Fibroblast of skin of back (primary cell): ENCODE measurements at regions not wholly inside any gene's neighbourhood (a gene's known extent, or its start where the extent isn't known, plus 50 kb on each side); places are given as distances from the start of the nearest gene placed in this dataset.
A peak's percentile ranks its signal among the peaks of the same experiment; 100 is the strongest.

Experiments used
- DNase-seq: peaks from one replicate; pipeline ENCODE4 v3.0.0-alpha.2; 2013

GRCh38 chr7:25830215-25830614 lies 321.8 kb upstream of the NFE2L3 start:
- DNase-seq: no peak

DNA sequence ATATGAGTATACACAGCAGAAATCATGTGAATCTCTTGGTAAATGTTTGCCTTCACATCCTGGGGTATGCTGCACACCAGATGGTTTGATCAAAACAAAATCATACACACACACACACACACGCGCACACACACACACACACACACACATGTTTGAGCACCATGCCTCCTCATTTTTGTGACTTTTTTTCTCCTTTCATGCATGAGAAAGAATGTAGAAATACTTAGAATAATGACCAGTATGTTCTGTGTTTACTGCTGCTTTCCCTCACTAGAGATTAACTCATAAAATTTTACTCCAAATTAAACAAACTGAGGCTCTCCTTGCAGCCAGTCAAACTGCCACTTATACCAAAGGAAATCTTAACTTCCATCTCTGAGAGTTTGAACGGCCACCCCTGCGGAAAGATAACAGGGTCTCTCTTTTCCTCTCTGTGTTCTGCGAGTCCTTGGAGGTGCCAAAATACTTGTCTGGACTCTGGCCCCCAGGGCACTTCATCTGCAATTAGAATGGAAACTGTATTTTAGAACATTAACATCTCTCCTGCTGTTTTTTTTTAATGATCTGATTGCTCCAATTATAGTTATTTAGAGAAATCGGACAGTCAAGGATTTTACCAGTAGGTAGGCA lies 320.8 kb upstream of the NFE2L3 start:
- no peak for DNase-seq

GRCh38 chr7:25831831-25832411 lies 320.1 kb upstream of the NFE2L3 start:
- DNase-seq: no peak

- no peak for DNase-seq
Observed at GRCh38 chr7:25832456-25832855, 319.5 kb upstream of the NFE2L3 start.

DNA sequence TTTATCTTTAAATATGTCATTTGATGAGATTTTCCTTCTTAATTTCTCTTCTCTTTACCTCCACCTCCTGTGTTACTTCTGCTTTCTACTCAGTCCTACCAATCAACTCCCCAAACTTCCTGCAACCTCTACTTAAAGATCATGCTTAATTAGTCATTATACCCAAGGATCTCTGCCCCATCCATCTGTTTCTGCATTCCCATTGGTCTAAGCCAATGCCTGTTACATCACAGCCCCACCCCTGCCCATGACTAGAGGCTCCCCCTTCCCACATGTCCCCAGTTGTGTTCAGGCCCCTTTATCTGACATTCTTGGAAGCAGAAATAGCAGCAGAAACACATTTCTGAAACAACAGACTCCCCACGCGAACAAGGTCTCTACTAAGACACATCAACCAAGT lies 319.1 kb upstream of the NFE2L3 start:
- DNase-seq: no peak

DNA sequence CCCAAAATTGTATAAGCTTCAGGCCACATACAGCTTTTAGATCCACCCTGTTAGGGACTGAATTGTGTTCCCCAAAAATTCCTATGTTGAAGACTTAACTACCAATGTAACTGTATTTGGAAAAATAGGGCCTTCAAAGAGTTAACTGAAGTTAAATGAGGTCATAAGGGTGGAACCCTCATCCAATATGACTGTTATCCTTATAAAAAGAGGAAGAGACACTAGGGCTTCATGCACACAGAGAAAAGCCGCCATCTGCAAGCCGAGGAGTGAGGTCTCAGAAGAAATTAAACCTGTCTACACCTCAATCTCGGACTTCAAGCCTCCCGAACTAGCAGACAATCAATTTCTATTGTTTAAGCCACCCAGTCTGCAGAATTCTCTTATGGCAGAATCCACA lies 317.9 kb upstream of the NFE2L3 start:
- no peak for DNase-seq

DNA sequence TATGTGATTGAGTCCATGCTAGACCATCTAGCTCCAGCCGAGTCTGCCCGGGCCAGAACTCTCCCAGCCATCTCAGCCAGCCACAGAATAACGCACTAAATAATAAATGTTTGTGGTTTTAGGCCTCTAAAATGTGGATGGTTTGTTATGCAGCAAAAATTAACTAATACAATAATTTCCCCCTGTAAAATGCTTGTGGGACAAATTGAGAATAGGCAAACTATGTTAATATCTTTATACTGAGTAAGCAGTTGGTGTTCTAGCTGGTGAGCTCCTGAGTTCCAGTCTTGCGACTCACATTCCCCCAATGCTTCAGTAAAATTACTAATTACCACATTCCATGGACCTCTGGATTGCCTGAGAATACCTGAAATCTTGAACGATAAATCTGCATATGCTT lies 316.8 kb upstream of the NFE2L3 start:
- peak; percentile 83 for DNase-seq

DNA sequence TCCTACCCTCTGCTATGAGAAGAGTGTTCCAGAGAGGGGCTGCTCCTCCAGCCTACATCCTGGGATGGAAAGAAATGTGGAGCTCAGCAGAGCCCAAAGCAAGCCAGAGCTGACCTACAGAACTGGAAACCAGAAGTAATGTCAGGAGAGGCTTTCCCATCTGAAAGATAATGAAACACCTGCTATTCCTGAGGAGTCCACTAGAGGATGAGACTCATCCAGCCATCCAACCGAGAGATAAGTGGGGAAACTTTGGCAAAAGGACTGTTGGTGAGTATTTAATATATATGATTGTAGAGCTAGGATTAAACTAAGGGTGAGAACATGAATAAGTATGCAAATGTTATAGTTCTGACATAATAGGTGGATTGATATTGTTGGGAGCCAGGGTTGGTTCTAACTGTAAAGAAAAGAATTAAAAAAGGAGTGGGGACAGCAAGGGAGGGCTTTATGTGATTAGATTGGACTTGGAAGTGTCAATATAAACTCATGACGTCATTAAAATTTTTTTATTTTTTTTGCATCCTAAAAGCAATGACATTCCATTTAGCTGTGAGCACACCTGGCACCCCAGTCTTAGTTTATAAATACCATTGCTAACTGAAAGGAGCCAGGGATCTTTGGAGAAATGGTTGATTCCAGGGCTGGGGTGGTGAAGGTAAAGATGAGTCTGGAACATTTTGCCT lies 312.8 kb upstream of the NFE2L3 start:
- DNase-seq: no peak

- no peak for DNase-seq
Observed at GRCh38 chr7:25840209-25840792, 311.7 kb upstream of the NFE2L3 start.

DNA sequence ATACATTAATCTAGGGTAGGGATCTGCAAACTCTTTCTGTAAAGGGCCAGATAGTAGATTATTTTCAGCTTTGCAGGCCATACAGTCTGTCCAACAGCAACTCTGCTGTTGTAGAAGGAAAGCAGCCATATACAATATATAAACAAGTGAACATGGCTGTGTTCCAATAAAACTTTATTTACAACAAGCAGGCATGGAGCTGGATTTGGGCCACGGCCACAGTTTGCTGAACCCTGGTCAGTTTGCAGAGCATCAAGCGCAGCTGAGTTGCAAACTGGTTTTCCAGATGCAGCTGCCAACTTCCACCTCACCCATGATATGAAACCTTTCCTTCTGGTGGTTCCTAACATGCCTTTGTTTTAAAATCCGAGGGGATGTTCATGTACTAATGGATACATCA lies 310.4 kb upstream of the NFE2L3 start:
- no peak for DNase-seq

- DNase-seq: no peak
Observed at GRCh38 chr7:25842201-25842733, 309.7 kb upstream of the NFE2L3 start.

DNA sequence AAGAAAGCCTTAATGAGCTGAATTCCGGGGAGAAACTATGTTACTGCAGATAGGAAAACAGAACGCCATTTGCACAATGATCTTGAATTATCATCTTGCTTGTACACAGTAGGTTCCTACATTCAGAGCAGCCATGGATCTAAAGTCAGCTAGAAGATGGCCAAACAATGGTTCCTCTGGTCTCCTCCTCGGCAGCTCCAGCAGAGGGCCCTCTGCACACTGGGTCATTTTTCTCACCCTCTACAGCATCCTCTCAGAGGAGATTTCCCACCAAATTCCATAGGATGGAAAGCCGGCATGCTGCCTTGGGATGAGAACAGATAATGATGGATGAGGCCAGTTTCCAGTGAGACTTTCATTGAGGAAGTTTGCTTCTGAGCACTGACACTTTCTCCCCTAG lies 308.5 kb upstream of the NFE2L3 start:
- no peak for DNase-seq

- DNase-seq: peak; percentile 95
Observed at GRCh38 chr7:25844102-25844870, 307.7 kb upstream of the NFE2L3 start.

DNA sequence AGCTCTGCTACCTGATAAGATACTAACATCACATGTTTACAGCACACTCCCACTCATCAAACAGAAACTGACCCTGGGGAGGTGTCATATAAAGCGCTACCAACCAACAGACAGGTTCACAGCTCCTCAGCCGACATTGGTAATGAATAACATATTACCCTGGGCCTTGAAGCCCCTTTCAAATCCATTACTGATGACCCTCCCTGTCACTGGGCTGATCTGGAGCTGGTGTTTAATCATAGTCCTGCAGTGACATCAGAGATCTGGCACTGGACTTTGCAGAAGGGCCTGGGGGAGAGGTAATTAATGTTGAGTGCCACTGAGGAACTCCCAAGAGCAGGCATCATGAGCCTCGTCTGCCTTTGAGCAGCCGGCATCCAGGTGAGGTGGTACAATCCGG lies 306.5 kb upstream of the NFE2L3 start:
- DNase-seq: no peak

DNA sequence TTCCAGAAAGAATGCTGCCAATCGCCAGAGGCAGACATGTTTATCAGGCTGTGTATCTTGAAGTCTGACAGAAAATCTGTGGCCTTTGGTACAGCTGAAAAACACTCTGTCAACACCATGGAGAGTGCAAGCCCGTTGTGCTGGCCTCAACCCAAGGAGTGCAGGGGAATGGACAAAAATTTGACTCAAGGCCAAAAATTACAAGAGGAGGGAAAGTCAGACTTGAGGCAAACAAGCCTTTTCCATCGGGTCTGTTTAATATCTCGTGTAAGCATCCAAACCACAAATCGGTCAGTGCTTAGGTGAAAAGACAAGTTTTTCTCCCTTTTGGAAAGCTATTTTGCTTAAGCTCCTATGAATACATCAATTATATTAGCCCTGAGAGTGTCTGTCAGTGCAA lies 305.3 kb upstream of the NFE2L3 start:
- peak; percentile 95 for DNase-seq

GRCh38 chr7:25847336-25848070 lies 304.5 kb upstream of the NFE2L3 start:
- DNase-seq: peak; percentile 93

GRCh38 chr7:25849500-25850184 lies 302.4 kb upstream of the NFE2L3 start:
- DNase-seq: peak; percentile 94

DNA sequence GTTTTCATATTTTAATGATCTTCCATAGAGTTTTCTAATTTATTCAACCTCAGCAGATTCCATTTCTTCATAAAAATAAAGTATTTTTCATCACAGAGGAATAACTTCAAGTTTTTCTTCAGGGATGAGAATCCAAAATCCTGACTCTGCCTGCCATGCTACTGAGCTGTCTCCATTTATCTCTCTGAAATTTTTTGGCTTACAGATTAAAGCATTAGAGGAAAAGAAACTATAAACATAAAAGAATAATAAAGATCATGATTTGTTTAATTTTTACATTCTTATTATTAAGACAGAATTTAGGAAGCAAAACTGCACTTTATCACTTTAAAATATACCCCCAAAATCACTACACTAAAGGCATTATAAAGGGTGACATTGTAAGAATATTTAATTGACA lies 301.8 kb upstream of the NFE2L3 start:
- no peak for DNase-seq

DNA sequence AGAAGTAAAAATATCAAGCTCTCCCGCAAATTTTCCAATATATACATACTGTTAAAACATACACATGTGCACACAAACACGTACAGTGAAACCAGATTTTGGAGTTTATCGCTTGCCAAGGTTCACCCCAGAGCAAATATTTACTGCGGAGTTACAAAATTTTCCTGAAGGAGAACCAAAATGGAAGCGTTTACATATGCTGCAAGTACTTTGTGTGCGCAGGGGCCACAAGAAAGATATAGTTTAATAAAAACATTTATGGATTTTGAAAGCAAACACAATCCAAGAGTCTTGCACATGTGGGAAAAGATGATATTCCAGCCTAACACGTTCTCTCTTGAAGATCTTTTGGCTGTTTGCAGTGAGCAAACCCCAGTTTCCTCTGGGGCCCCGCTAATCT lies 301.3 kb upstream of the NFE2L3 start:
- no peak for DNase-seq

DNA sequence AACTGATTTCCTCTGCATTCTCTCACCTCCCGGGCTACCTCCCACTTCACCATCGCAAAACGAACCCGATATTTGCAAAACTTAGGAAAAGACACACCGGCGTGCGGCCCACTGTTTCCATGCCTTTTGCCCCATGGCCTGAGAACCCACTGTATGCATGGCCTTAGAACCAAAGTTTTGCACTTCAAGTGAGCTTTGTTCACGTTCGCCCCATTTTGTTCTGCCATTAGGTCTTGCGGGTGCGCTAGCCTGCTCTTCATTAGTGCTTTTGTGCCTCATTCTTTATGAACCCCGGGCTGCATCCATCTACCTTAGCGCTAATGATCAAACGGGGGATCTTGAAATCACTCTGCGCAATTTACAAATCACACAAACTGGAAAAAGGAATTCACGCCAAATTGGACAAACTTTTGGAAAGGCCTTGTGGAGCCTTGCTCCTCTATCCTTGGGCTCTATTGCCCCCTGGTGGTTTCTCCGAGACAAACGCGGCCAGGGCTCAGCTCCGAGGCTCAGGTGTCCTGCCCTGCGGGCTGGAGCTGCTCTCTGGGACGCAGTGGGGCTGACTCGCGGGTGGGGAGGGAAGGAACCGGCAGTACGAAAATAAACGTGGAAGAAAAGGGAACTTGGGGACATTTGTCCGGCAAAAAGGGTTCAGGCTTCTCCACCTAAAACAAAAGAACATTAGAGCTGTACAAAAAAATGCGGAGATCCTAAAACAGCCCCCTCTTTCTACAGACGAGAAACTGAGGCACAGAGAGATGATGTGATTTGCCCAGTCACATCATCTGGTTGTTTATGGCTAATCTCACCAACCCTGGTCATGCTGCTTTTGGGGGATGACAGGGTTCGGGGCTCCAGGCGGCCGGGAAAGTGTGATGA lies 300.4 kb upstream of the NFE2L3 start:
- DNase-seq: peak; percentile 79
